ENCODE measurements at regions not wholly inside any gene's neighbourhood (a gene's known extent, or its start where the extent isn't known, plus 50 kb on each side); places are given as distances from the start of the nearest gene placed in this dataset.
"Not testable (repeated sequence)": the region's sequence is repeated elsewhere in the genome, so short reads cannot be mapped to it uniquely, and the experiment has no call there.

- no peak for DNase-seq (ENCODE audit: low read depth in 2 of 2)
Observed at GRCh38 chr2:210861038-210861665, 304.8 kb downstream of the CPS1 start.

GRCh38 chr2:210862283-210863065 is 306.1 kb downstream of the CPS1 start:
- no peak for DNase-seq (ENCODE audit: low read depth in 2 of 2)

GRCh38 chr2:210863283-210863682 is 306.9 kb downstream of the CPS1 start:
- no peak for DNase-seq (ENCODE audit: low read depth in 2 of 2)

- not testable (repeated sequence) for DNase-seq (ENCODE audit: low read depth in 2 of 2)
Observed at GRCh38 chr2:210871566-210871965, 315.2 kb downstream of the CPS1 start.

- DNase-seq (ENCODE audit: low read depth in 2 of 2), result no peak
Observed at GRCh38 chr2:210873631-210874030, 317.2 kb downstream of the CPS1 start.

- DNase-seq (ENCODE audit: low read depth in 2 of 2), result no peak
Observed at GRCh38 chr2:210884227-210884626, 327.8 kb downstream of the CPS1 start.

GRCh38 chr2:210888035-210888434 is 331.6 kb downstream of the CPS1 start:
- no peak for DNase-seq (ENCODE audit: low read depth in 2 of 2)

GRCh38 chr2:210895132-210895531 is 338.7 kb downstream of the CPS1 start:
- no peak for DNase-seq (ENCODE audit: low read depth in 2 of 2)

GRCh38 chr2:210899131-210899530 is 342.7 kb downstream of the CPS1 start:
- no peak for DNase-seq (ENCODE audit: low read depth in 2 of 2)

GRCh38 chr2:210901326-210901725 is 344.9 kb downstream of the CPS1 start:
- DNase-seq (ENCODE audit: low read depth in 2 of 2), result no peak

- DNase-seq (ENCODE audit: low read depth in 2 of 2), result no peak
Observed at GRCh38 chr2:210912779-210913178, 356.4 kb downstream of the CPS1 start.

GRCh38 chr2:210913461-210913860 is 357.1 kb downstream of the CPS1 start:
- DNase-seq (ENCODE audit: low read depth in 2 of 2), result no peak

GRCh38 chr2:210915912-210916311 is 359.5 kb downstream of the CPS1 start:
- no peak for DNase-seq (ENCODE audit: low read depth in 2 of 2)

- no peak for DNase-seq (ENCODE audit: low read depth in 2 of 2)
Observed at GRCh38 chr2:210917465-210917864, 361.1 kb downstream of the CPS1 start.

- DNase-seq (ENCODE audit: low read depth in 2 of 2), result no peak
Observed at GRCh38 chr2:210919128-210919527, 362.7 kb downstream of the CPS1 start.

- no peak for DNase-seq (ENCODE audit: low read depth in 2 of 2)
Observed at GRCh38 chr2:210922419-210922818, 366.0 kb downstream of the CPS1 start.

- no peak for DNase-seq (ENCODE audit: low read depth in 2 of 2)
Observed at GRCh38 chr2:210928714-210929113, 372.3 kb downstream of the CPS1 start.

GRCh38 chr2:210938228-210938627 is 381.8 kb downstream of the CPS1 start:
- DNase-seq (ENCODE audit: low read depth in 2 of 2), result no peak

- no peak for DNase-seq (ENCODE audit: low read depth in 2 of 2)
Observed at GRCh38 chr2:210946395-210946794, 390.0 kb downstream of the CPS1 start.

- not testable (repeated sequence) for DNase-seq (ENCODE audit: low read depth in 2 of 2)
Observed at GRCh38 chr2:210950434-210951060, 394.1 kb downstream of the CPS1 start.

GRCh38 chr2:210954386-210954907 is 398.0 kb downstream of the CPS1 start:
- no peak for DNase-seq (ENCODE audit: low read depth in 2 of 2)

- no peak for DNase-seq (ENCODE audit: low read depth in 2 of 2)
Observed at GRCh38 chr2:210955591-210955990, 399.2 kb downstream of the CPS1 start.

GRCh38 chr2:210956101-210956500 is 399.7 kb downstream of the CPS1 start:
- DNase-seq (ENCODE audit: low read depth in 2 of 2), result no peak

Measured in fibroblast of skin of left quadriceps (primary cell).